Astrocyte (in vitro differentiated cells and primary cell): ENCODE measurements at regions not wholly inside any gene's neighbourhood (a gene's known extent, or its start where the extent isn't known, plus 50 kb on each side); places are given as distances from the start of the nearest gene placed in this dataset.
A peak's percentile ranks its signal among the peaks of the same experiment; 100 is the strongest.

Source experiments
- DNase-seq: peaks from one replicate; pipeline ENCODE4 v3.0.0-alpha.2; 2010; ENCODE audit warnings: low read depth
- FAIRE-seq: peaks from 2 replicates; lab custom pipeline; 2011; peaks lifted over from hg19 to GRCh38; lab: Jason Lieb, UNC
- H2AFZ ChIP-seq: 2 replicates; pipeline ENCODE4 v1.6.0; 2012; ENCODE audit warnings: low read depth, low read length, inconsistent platforms
- H3K27ac ChIP-seq: 2 replicates; pipeline ENCODE4 v1.5.1; 2011; ENCODE audit warnings: low read depth, low read length, inconsistent platforms
- H3K27me3 ChIP-seq: 2 replicates; pipeline ENCODE4 v1.6.0; 2011; ENCODE audit warnings: low read length, inconsistent platforms; ENCODE audit not compliant: insufficient read depth
- H3K36me3 ChIP-seq: 2 replicates; pipeline ENCODE4 v1.5.1; 2011; ENCODE audit warnings: low read length, inconsistent platforms; ENCODE audit not compliant: insufficient read depth
- H3K4me1 ChIP-seq: 2 replicates; pipeline ENCODE4 v1.5.1; 2011; ENCODE audit warnings: low read length, inconsistent platforms; ENCODE audit not compliant: insufficient read depth
- H3K4me2 ChIP-seq: 2 replicates; pipeline ENCODE4 v1.6.0; 2012; ENCODE audit warnings: low read length, inconsistent platforms
- H3K4me3 ChIP-seq: 2 replicates; pipeline ENCODE4 v1.5.1; 2011; ENCODE audit warnings: low read depth, mild to moderate bottlenecking, low read length, inconsistent platforms; ENCODE audit not compliant: insufficient read depth
- H3K79me2 ChIP-seq: 2 replicates; pipeline ENCODE4 v1.6.0; 2012; ENCODE audit warnings: mild to moderate bottlenecking, low read length, inconsistent platforms; ENCODE audit not compliant: insufficient read depth
- H3K9ac ChIP-seq: 2 replicates; pipeline ENCODE4 v1.6.0; 2012; ENCODE audit warnings: mild to moderate bottlenecking, low read length, inconsistent platforms
- H3K9me3 ChIP-seq: 2 replicates; pipeline ENCODE4 v1.5.1; 2012; ENCODE audit warnings: low read depth, mild to moderate bottlenecking, low read length, inconsistent platforms; ENCODE audit not compliant: insufficient read depth
- H4K20me1 ChIP-seq: 2 replicates; pipeline ENCODE4 v1.6.0; 2012; ENCODE audit warnings: low read length, inconsistent platforms; ENCODE audit not compliant: insufficient read depth
- H3K27ac Mint-ChIP-seq: one replicate; pipeline ENCODE4 v1.8.0; 2021; ENCODE audit warnings: mild to moderate bottlenecking, mixed read lengths; ENCODE audit not compliant: unreplicated experiment
- H3K27me3 Mint-ChIP-seq: one replicate; pipeline ENCODE4 v1.8.0; 2021; ENCODE audit warnings: low read depth, mixed read lengths; ENCODE audit not compliant: unreplicated experiment
- H3K36me3 Mint-ChIP-seq: one replicate; pipeline ENCODE4 v1.8.0; 2021; ENCODE audit warnings: low read depth, mixed read lengths; ENCODE audit not compliant: unreplicated experiment
- H3K4me1 Mint-ChIP-seq: one replicate; pipeline ENCODE4 v1.8.0; 2021; ENCODE audit warnings: low read depth, mixed read lengths; ENCODE audit not compliant: unreplicated experiment
- H3K4me3 Mint-ChIP-seq: one replicate; pipeline ENCODE4 v1.8.0; 2021; ENCODE audit warnings: mild to moderate bottlenecking, moderate library complexity, mixed read lengths; ENCODE audit not compliant: unreplicated experiment
- H3K9me3 Mint-ChIP-seq: one replicate; pipeline ENCODE4 v1.8.0; 2021; ENCODE audit warnings: mild to moderate bottlenecking, mixed read lengths; ENCODE audit not compliant: unreplicated experiment
- CTCF ChIP-seq: IDR thresholded peaks from 2 replicates; pipeline ENCODE4 v1.5.1; 2011; ENCODE audit warnings: low read depth, mild to moderate bottlenecking, inconsistent platforms, low read length, moderate library complexity; ENCODE audit not compliant: insufficient read depth
- EZH2 ChIP-seq: IDR thresholded peaks from 2 replicates; pipeline ENCODE4 v1.6.1; 2012; ENCODE audit warnings: mild to moderate bottlenecking, low read length, inconsistent platforms; ENCODE audit not compliant: insufficient read depth

- H3K4me1 Mint-ChIP-seq, result peaks cover 10% of the 10 kb centered on the region
- H2AFZ ChIP-seq, result peak overlapping the region; percentile 91
- no peak for DNase-seq
- H3K9me3 Mint-ChIP-seq, result peaks cover 1% of the 10 kb centered on the region
- peak overlapping the region; percentile 84 for H3K4me3 Mint-ChIP-seq
- H3K27me3 ChIP-seq, result peaks cover 12% of the 10 kb centered on the region
- H3K4me1 ChIP-seq, result peaks cover 10% of the 10 kb centered on the region
- peak overlapping the region; percentile 80 for H3K9ac ChIP-seq
- H3K4me2 ChIP-seq, result peak overlapping the region; percentile 98
- FAIRE-seq, result no peak
- H3K79me2 ChIP-seq, result no peaks in the 10 kb centered on the region
- no peak for TF ChIP-seq CTCF
- no peak for TF ChIP-seq EZH2
- no peak overlapping the region for H3K27ac Mint-ChIP-seq
- peak overlapping the region; percentile 68 for H3K4me3 ChIP-seq
- no peaks in the 10 kb centered on the region for H3K9me3 ChIP-seq
- H3K27ac ChIP-seq, result no peak overlapping the region
- H3K36me3 ChIP-seq, result no peaks in the 10 kb centered on the region
- H3K36me3 Mint-ChIP-seq, result peaks cover 5% of the 10 kb centered on the region
- peaks cover 28% of the 10 kb centered on the region for H3K27me3 Mint-ChIP-seq
- H4K20me1 ChIP-seq, result no peaks in the 10 kb centered on the region
Measured at GRCh38 chr10:78302739-78302988, 269.0 kb downstream of the RPS24 start.

DNA sequence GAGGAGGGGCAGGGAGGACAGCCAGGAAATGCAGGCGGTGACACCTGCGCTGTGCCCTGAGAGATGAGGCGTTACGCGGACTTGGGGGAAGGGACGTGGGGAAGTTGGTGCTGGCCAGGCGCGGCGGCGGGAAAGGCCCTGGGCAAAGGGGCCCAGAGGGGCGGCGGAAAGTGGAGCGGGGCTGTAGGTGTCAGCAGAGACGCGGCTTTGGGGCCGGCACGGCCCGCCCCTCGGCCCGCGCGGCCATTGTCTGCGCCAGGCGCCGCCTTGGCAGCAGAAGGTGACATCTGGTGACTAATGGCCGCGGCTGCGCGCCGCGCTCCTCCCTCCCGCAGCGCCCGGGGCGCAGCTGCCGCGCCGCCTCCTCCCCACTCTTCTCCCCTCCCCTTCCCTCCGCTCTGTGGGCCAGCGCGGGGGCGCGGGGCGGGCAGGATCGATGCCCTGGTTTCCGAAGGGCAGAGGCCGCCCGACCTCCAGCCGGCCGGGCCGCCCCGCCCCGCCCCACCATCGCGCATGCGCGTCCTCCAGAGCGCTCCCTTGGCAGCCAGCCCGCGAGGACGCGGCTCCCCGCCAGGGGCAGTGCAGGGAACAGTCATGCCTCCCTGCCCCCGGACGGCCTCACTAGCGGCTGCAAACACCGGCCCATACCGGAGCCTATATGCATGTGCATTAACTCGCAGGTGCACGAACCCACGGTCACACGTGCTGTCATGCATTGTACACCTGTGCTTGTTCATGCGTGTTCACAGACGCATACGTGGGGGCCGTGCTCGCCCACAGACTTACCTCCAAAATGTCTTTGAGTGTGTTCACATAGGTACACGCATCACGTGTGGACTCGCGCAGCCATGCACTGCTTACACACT is 269.6 kb downstream of the RPS24 start:
- peak overlapping the region; percentile 91 for H2AFZ ChIP-seq
- H3K27ac Mint-ChIP-seq, result no peak overlapping the region
- H3K9ac ChIP-seq, result peak overlapping the region; percentile 80
- no peak for TF ChIP-seq EZH2
- peak; percentile 24 for TF ChIP-seq CTCF
- no peaks in the 10 kb centered on the region for H3K36me3 ChIP-seq
- no peaks in the 10 kb centered on the region for H3K9me3 ChIP-seq
- no peak overlapping the region for H3K27ac ChIP-seq
- peak; percentile 72 for DNase-seq
- peaks cover 10% of the 10 kb centered on the region for H3K4me1 Mint-ChIP-seq
- peaks cover 1% of the 10 kb centered on the region for H3K9me3 Mint-ChIP-seq
- peak overlapping the region; percentile 84 for H3K4me3 Mint-ChIP-seq
- FAIRE-seq, result no peak
- peaks cover 5% of the 10 kb centered on the region for H3K36me3 Mint-ChIP-seq
- H4K20me1 ChIP-seq, result no peaks in the 10 kb centered on the region
- H3K27me3 ChIP-seq, result peaks cover 12% of the 10 kb centered on the region
- H3K4me2 ChIP-seq, result peak overlapping the region; percentile 98
- peaks cover 28% of the 10 kb centered on the region for H3K27me3 Mint-ChIP-seq
- H3K4me3 ChIP-seq, result peak overlapping the region; percentile 68
- no peaks in the 10 kb centered on the region for H3K79me2 ChIP-seq
- H3K4me1 ChIP-seq, result peaks cover 10% of the 10 kb centered on the region
